ENCODE measurements at regions not wholly inside any gene's neighbourhood (a gene's known extent, or its start where the extent isn't known, plus 50 kb on each side); places are given as distances from the start of the nearest gene placed in this dataset.

DNA sequence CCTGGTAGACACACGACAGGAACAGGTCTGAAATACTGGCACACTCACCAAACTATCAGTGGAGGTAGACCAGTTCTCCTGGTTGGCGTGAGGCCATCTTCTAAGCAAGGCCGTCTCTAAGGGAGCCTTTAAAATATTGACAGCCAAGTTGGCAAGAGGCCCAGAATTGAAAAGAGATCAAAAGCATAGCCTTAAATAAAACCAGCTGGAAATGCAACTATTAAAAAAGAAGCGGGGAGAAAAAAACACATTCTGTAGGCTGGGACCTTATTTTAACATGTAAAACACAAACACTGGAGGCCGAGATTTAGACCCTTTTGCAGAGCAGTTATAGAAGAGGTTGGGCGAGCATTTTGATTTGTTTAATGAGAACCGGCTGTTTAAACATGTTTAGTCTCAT is 233.0 kb upstream of the CLNK start:
- POLR2A ChIA-PET: no interaction called here
- Histone ChIP-seq H3K27me3 (ENCODE audit: insufficient read depth, low read length) (no peaks in the 10 kb centered on the region), H3K9me3 (ENCODE audit: control insufficient read depth in 1 of 2, insufficient read depth in 1 of 2, low read depth in 1 of 2, low read length in 2 of 2) (no peaks in the 10 kb centered on the region), H4K20me1 (ENCODE audit: insufficient read depth) (no peaks in the 10 kb centered on the region), H3K27ac (ENCODE audit: low read depth, low read length) (no peak overlapping the region), H3K4me3 (replicated peaks in 1 of 2; ENCODE audit: low read depth in 1 of 2, low read length in 2 of 2) (no peak overlapping the region), H3K4me1 (ENCODE audit: control insufficient read depth in 1 of 2, insufficient read depth in 2 of 2, low read length in 2 of 2) (peaks cover 4 to 8% of the 10 kb centered on the region in 2 experiments; a peak in 2 of 4 replicates), H2AFZ (ENCODE audit: low read depth, low read length, poor library complexity, severe bottlenecking) (no peak overlapping the region), H3K4me2 (ENCODE audit: low read length) (no peak overlapping the region), H3K9ac (ENCODE audit: low read length) (no peak overlapping the region), H3K9me2 (ENCODE audit: insufficient read depth) (no peaks in the 10 kb centered on the region), H3K36me3 (ENCODE audit: control insufficient read depth in 1 of 2, insufficient read depth in 2 of 2, low read length in 2 of 2) (no peaks in the 10 kb centered on the region), H3K79me2 (ENCODE audit: insufficient read depth, low read length) (no peaks in the 10 kb centered on the region)
- RAD21 ChIA-PET (ENCODE audit: low non-redundant PET in 1 of 2, low total read pairs in 2 of 2, uncharacterized antibody in 2 of 2, unreplicated experiment in 2 of 2): no interaction called here
- no TSS peak for BruUV-seq (replicated peaks)
- CTCF ChIA-PET: no interaction called here
- DNase-seq (ENCODE audit: low read depth, low spot score) (no peak), ATAC-seq (no peak)
- TF ChIP-seq ZNF274 (IDR thresholded peaks at IDR 0.05; ENCODE audit: low read depth, low read length): no peak
- TF ChIP-seq POLR2A (IDR thresholded peaks at IDR 0.05; ENCODE audit: borderline replicate concordance, extremely low read depth, insufficient read depth, insufficient read length): no peak
- TF ChIP-seq TCF7L2 (IDR thresholded peaks at IDR 0.05; ENCODE audit: borderline replicate concordance, extremely low read depth, insufficient read depth, insufficient read length): peak; percentile 74
- TF ChIP-seq, protein P1, sequence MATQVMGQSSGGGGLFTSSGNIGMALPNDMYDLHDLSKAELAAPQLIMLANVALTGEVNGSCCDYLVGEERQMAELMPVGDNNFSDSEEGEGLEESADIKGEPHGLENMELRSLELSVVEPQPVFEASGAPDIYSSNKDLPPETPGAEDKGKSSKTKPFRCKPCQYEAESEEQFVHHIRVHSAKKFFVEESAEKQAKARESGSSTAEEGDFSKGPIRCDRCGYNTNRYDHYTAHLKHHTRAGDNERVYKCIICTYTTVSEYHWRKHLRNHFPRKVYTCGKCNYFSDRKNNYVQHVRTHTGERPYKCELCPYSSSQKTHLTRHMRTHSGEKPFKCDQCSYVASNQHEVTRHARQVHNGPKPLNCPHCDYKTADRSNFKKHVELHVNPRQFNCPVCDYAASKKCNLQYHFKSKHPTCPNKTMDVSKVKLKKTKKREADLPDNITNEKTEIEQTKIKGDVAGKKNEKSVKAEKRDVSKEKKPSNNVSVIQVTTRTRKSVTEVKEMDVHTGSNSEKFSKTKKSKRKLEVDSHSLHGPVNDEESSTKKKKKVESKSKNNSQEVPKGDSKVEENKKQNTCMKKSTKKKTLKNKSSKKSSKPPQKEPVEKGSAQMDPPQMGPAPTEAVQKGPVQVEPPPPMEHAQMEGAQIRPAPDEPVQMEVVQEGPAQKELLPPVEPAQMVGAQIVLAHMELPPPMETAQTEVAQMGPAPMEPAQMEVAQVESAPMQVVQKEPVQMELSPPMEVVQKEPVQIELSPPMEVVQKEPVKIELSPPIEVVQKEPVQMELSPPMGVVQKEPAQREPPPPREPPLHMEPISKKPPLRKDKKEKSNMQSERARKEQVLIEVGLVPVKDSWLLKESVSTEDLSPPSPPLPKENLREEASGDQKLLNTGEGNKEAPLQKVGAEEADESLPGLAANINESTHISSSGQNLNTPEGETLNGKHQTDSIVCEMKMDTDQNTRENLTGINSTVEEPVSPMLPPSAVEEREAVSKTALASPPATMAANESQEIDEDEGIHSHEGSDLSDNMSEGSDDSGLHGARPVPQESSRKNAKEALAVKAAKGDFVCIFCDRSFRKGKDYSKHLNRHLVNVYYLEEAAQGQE (IDR thresholded peaks at IDR 0.05; ENCODE audit: low read depth): no peak
- intact Hi-C loops (cut with micrococcal nuclease): no loop called here

DNA sequence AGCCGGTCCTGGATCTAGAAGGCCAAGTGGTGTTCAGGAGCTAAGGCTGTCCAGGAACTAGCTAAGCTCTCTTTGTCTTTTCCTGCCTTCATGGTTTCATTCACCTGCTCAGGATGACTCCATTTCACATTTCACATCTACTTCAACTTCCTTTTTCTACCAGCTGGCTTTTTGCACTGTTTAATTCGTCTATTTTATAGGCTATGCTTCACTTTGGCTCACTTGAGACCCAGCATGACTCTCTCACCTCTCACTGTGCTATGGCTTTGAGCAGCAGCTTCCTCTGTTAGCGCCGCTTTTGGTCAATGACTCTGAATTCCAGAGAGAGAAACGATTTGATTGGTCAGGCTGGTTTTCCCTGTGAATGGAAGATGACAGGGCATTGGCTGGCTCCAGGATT is 213.5 kb upstream of the CLNK start:
- H2AFZ ChIP-seq (ENCODE audit: low read depth, low read length, poor library complexity, severe bottlenecking): no peak overlapping the region
- H3K4me3 ChIP-seq (replicated peaks in 1 of 2; ENCODE audit: low read depth in 1 of 2, low read length in 2 of 2): no peak overlapping the region
- TF ChIP-seq CBX3 (IDR thresholded peaks at IDR 0.05; ENCODE audit: low read depth) (no peak), ZNF274 (IDR thresholded peaks at IDR 0.05; ENCODE audit: low read depth, low read length) (no peak), POLR2A (IDR thresholded peaks at IDR 0.05; ENCODE audit: borderline replicate concordance, extremely low read depth, insufficient read depth, insufficient read length) (no peak), FOSL1 (IDR thresholded peaks at IDR 0.05; ENCODE audit: low read depth) (no peak), EGR1 (IDR thresholded peaks at IDR 0.05; ENCODE audit: low read depth) (no peak), JUND (IDR thresholded peaks at IDR 0.05) (no peak), CEBPB (IDR thresholded peaks at IDR 0.05; ENCODE audit: low read depth) (no peak), CTCF (IDR thresholded peaks at IDR 0.05 in 2 of 3, conservative IDR thresholded peaks at IDR 0.05 in 1 of 3; ENCODE audit: borderline replicate concordance in 1 of 3, insufficient read depth in 1 of 3, low read depth in 2 of 3, low read length in 2 of 3) (no peak), POLR2AphosphoS5 (IDR thresholded peaks at IDR 0.05; ENCODE audit: low read depth, low read length) (no peak), SP1 (IDR thresholded peaks at IDR 0.05; ENCODE audit: low read depth) (no peak), SRF (IDR thresholded peaks at IDR 0.05; ENCODE audit: low read depth) (no peak), TCF7L2 (IDR thresholded peaks at IDR 0.05; ENCODE audit: borderline replicate concordance, extremely low read depth, insufficient read depth, insufficient read length) (no peak), EZH2phosphoT487 (IDR thresholded peaks at IDR 0.05; ENCODE audit: borderline replicate concordance) (no peak), ATF3 (IDR thresholded peaks at IDR 0.05) (no peak), ZFX (IDR thresholded peaks at IDR 0.05) (no peak), RAD21 (IDR thresholded peaks at IDR 0.05; ENCODE audit: low read depth) (no peak)
- H3K27ac ChIP-seq (ENCODE audit: low read depth, low read length): no peak overlapping the region
- no peaks in the 10 kb centered on the region for H3K36me3 ChIP-seq (ENCODE audit: control insufficient read depth in 1 of 2, insufficient read depth in 2 of 2, low read length in 2 of 2)
- no peaks in the 10 kb centered on the region for H4K20me1 ChIP-seq (ENCODE audit: insufficient read depth)
- H3K4me2 ChIP-seq (ENCODE audit: low read length): no peak overlapping the region
- H3K9me2 ChIP-seq (ENCODE audit: insufficient read depth): no peaks in the 10 kb centered on the region
- intact Hi-C loops (cut with micrococcal nuclease): loop anchor here (10.0 kb wide), 2 partner anchors 303 to 507 kb away; no protein-coding TSS in a partner anchor
- CTCF ChIA-PET: no interaction called here
- no peaks in the 10 kb centered on the region for H3K79me2 ChIP-seq (ENCODE audit: insufficient read depth, low read length)
- H3K9me3 ChIP-seq (ENCODE audit: control insufficient read depth in 1 of 2, insufficient read depth in 1 of 2, low read depth in 1 of 2, low read length in 2 of 2): no peaks in the 10 kb centered on the region
- BruUV-seq (replicated peaks): no TSS peak
- DNase-seq (ENCODE audit: low read depth, low spot score): no peak
- H3K9ac ChIP-seq (ENCODE audit: low read length): no peak overlapping the region
- RAD21 ChIA-PET (ENCODE audit: low non-redundant PET in 1 of 2, low total read pairs in 2 of 2, uncharacterized antibody in 2 of 2, unreplicated experiment in 2 of 2): no interaction called here
- no peaks in the 10 kb centered on the region for H3K27me3 ChIP-seq (ENCODE audit: insufficient read depth, low read length)
- POLR2A ChIA-PET: no interaction called here
- ATAC-seq: no peak
- H3K4me1 ChIP-seq (ENCODE audit: control insufficient read depth in 1 of 2, insufficient read depth in 2 of 2, low read length in 2 of 2): no peaks in the 10 kb centered on the region
